ENCODE measurements at regions not wholly inside any gene's neighbourhood (a gene's known extent, or its start where the extent isn't known, plus 50 kb on each side); places are given as distances from the start of the nearest gene placed in this dataset.

DNA sequence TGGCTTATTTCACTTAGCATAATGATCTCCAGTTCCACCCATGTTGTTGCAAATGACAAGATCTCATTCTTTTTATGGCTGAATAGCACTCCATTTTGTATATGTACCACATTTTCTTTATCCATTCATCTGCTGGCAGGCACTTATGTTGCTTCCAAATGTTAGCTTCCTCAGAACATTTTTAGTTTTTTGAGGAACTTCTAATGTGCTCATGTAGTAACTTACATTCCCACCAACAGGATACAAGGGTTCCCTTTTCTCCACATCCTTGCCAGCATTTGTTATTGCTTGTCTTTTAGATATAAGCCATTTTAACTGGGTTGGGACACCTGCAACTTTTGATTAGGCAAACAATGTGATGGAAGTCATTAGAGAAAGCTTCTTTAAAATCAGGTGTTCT, 454.2 kb downstream of the NLGN4X start:
- POLR2A ChIA-PET, result no interaction called here
- in situ Hi-C loops (cut with MboI) (no loop called here), intact Hi-C loops (cut with micrococcal nuclease; ENCODE audit: unreplicated experiment) (no loop called here)
- Histone ChIP-seq H3K27me3 (replicated peaks in 1 of 2; ENCODE audit: control insufficient read depth in 2 of 2, insufficient read depth in 2 of 2, low read length in 1 of 2) (no peaks in the 10 kb centered on the region), H3K9me3 (replicated peaks; ENCODE audit: control insufficient read depth, insufficient read depth, low read length) (no peaks in the 10 kb centered on the region), H3K4me2 (ENCODE audit: control insufficient read depth, insufficient read depth) (no peak overlapping the region), H2AFZ (ENCODE audit: control insufficient read depth, low read depth, low read length) (no peak overlapping the region), H3K79me2 (ENCODE audit: control insufficient read depth, insufficient read depth, low read length) (no peaks in the 10 kb centered on the region), H3K9ac (ENCODE audit: control insufficient read depth, insufficient read depth, low read length) (no peak overlapping the region), H3K27ac (ENCODE audit: control insufficient read depth, insufficient read depth) (no peak overlapping the region), H4K20me1 (ENCODE audit: control insufficient read depth, insufficient read depth) (no peaks in the 10 kb centered on the region), H3K36me3 (ENCODE audit: control insufficient read depth in 2 of 2, insufficient read depth in 2 of 2, low read length in 1 of 2) (no peaks in the 10 kb centered on the region), H3K4me1 (ENCODE audit: control insufficient read depth, insufficient read depth, low read length) (no peaks in the 10 kb centered on the region), H3K4me3 (no peak overlapping the region)
- FAIRE-seq, result no peak
- TF ChIP-seq RB1 (IDR thresholded peaks at IDR 0.05; ENCODE audit: borderline replicate concordance) (no peak), EP300 (IDR thresholded peaks at IDR 0.05; ENCODE audit: borderline replicate concordance in 1 of 2, control insufficient read depth in 1 of 2, low read depth in 2 of 2, low read length in 2 of 2) (no peak), RAD51 (IDR thresholded peaks at IDR 0.05) (no peak), FOXK2 (IDR thresholded peaks at IDR 0.05) (no peak), BHLHE40 (IDR thresholded peaks at IDR 0.05; ENCODE audit: borderline replicate concordance in 1 of 2, low read depth in 2 of 2, low read length in 1 of 2) (no peak), NRF1 (conservative IDR thresholded peaks at IDR 0.05; ENCODE audit: low read depth, low read length) (no peak), ZNF384 (IDR thresholded peaks at IDR 0.05; ENCODE audit: borderline replicate concordance, low read depth, low read length) (no peak), MTA3 (IDR thresholded peaks at IDR 0.05; ENCODE audit: borderline replicate concordance, low read length) (no peak), SREBF1 (IDR thresholded peaks at IDR 0.05; ENCODE audit: low read length) (no peak), KAT2A (conservative IDR thresholded peaks at IDR 0.05; ENCODE audit: control insufficient read depth, low read depth, low read length) (no peak), BCL11A (IDR thresholded peaks at IDR 0.05; ENCODE audit: low read depth, low read length) (no peak), ZBTB11 (CRISPR knock-in tag; IDR thresholded peaks at IDR 0.05) (no peak), MEF2B (IDR thresholded peaks at IDR 0.05; ENCODE audit: partially characterized antibody, poor library complexity, severe bottlenecking) (no peak)
- no peak for ATAC-seq
- CTCF ChIA-PET, result interaction anchor here (0.8 kb wide), 1 partner anchor 540 kb away, joined by 4 read pairs; no protein-coding TSS in a partner anchor
- no peak for DNase-seq (ENCODE audit: low read depth, low spot score)
- RAD21 ChIA-PET (ENCODE audit: unreplicated experiment), result no interaction called here
- SMC1A ChIA-PET (ENCODE audit: uncharacterized antibody, unreplicated experiment), result no interaction called here
- no TSS peak for BruUV-seq (replicated peaks)

All from GM12878 (cell line).